ENCODE measurements at regions not wholly inside any gene's neighbourhood (a gene's known extent, or its start where the extent isn't known, plus 50 kb on each side); places are given as distances from the start of the nearest gene placed in this dataset.
"Not testable (repeated sequence)": the region's sequence is repeated elsewhere in the genome, so short reads cannot be mapped to it uniquely, and the experiment has no call there.

DNA sequence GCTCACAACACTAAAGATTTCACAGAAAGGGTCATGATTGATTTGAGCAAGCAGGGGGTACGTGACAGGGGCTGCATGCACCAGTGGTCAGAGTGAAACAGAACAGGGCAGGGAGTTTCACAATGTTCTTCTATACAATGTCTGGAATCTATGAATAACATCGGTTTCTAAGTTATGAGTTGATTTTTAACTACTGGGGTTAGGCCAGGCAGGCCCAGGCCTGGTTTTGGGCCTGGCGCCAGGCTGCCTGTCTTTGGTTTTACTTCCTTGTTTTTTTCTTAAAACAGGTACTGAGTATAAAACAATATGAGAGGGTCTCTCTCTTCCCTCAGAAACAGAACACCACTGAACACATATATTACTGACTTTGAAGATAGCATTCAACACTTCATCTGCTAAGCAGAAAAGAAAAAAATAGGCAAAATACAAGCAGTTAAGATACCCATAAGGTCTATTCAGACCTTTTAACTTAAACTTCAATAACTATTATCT, 355.0 kb upstream of the MAGEB16 start:
- TF ChIP-seq ARNTL (CRISPR knock-in tag; IDR thresholded peaks at IDR 0.05); MED1 (CRISPR knock-in tag; IDR thresholded peaks at IDR 0.05); POLR2A (IDR thresholded peaks at IDR 0.05; ENCODE audit: insufficient read depth in 1 of 2, low read depth in 2 of 2, low read length in 2 of 2); BORCS8-MEF2B (CRISPR knock-in tag; IDR thresholded peaks at IDR 0.05): not testable (repeated sequence)
- TF ChIP-seq, protein P1, sequence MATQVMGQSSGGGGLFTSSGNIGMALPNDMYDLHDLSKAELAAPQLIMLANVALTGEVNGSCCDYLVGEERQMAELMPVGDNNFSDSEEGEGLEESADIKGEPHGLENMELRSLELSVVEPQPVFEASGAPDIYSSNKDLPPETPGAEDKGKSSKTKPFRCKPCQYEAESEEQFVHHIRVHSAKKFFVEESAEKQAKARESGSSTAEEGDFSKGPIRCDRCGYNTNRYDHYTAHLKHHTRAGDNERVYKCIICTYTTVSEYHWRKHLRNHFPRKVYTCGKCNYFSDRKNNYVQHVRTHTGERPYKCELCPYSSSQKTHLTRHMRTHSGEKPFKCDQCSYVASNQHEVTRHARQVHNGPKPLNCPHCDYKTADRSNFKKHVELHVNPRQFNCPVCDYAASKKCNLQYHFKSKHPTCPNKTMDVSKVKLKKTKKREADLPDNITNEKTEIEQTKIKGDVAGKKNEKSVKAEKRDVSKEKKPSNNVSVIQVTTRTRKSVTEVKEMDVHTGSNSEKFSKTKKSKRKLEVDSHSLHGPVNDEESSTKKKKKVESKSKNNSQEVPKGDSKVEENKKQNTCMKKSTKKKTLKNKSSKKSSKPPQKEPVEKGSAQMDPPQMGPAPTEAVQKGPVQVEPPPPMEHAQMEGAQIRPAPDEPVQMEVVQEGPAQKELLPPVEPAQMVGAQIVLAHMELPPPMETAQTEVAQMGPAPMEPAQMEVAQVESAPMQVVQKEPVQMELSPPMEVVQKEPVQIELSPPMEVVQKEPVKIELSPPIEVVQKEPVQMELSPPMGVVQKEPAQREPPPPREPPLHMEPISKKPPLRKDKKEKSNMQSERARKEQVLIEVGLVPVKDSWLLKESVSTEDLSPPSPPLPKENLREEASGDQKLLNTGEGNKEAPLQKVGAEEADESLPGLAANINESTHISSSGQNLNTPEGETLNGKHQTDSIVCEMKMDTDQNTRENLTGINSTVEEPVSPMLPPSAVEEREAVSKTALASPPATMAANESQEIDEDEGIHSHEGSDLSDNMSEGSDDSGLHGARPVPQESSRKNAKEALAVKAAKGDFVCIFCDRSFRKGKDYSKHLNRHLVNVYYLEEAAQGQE (IDR thresholded peaks at IDR 0.05; ENCODE audit: borderline replicate concordance in 1 of 2, low read depth in 1 of 2, low read length in 2 of 2): not testable (repeated sequence)

All from HepG2 (cell line).